Choroid plexus epithelial cell (primary cell): ENCODE measurements at regions not wholly inside any gene's neighbourhood (a gene's known extent, or its start where the extent isn't known, plus 50 kb on each side); places are given as distances from the start of the nearest gene placed in this dataset.

Source experiments
- DNase-seq: peaks from one replicate; pipeline ENCODE4 v3.0.0-alpha.2; 2010; ENCODE audit warnings: low read depth
- H3K4me3 ChIP-seq: 2 replicates; pipeline ENCODE4 v1.5.1; 2011; ENCODE audit warnings: low read depth, mild to moderate bottlenecking, control low read depth, low read length, moderate library complexity
- CTCF ChIP-seq: conservative IDR thresholded peaks from 2 replicates; pipeline ENCODE4 v1.5.1; 2011; ENCODE audit warnings: low read depth, mild to moderate bottlenecking, control low read depth, inconsistent platforms, low read length, moderate library complexity

- DNase-seq, result no peak
Observed at GRCh38 chr6:104630955-104631354, 228.8 kb downstream of the HACE1 start.

GRCh38 chr6:104630522-104630921 is 229.2 kb downstream of the HACE1 start:
- TF ChIP-seq CTCF, result no peak
- H3K4me3 ChIP-seq, result no peak overlapping the region
- no peak for DNase-seq

More at GRCh38 chr6:104630955-104631354, 228.8 kb downstream of the HACE1 start:
- TF ChIP-seq CTCF, result no peak
- no peak overlapping the region for H3K4me3 ChIP-seq

- no peak for DNase-seq
- no peak overlapping the region for H3K4me3 ChIP-seq
- TF ChIP-seq CTCF, result no peak
Observed at GRCh38 chr6:104629826-104630225, 229.9 kb downstream of the HACE1 start.

GRCh38 chr6:104625536-104625935 is 234.2 kb downstream of the HACE1 start:
- TF ChIP-seq CTCF, result no peak
- H3K4me3 ChIP-seq, result no peak overlapping the region
- peak; percentile 95 for DNase-seq

GRCh38 chr6:104623052-104623690 is 236.5 kb downstream of the HACE1 start:
- TF ChIP-seq CTCF, result peak; percentile 35
- no peak overlapping the region for H3K4me3 ChIP-seq
- peak; percentile 24 for DNase-seq

- H3K4me3 ChIP-seq, result no peak overlapping the region
- no peak for TF ChIP-seq CTCF
- DNase-seq, result no peak
Observed at GRCh38 chr6:104621396-104621795, 238.3 kb downstream of the HACE1 start.

GRCh38 chr6:104617591-104617990 is 242.1 kb downstream of the HACE1 start:
- no peak for TF ChIP-seq CTCF
- no peak overlapping the region for H3K4me3 ChIP-seq
- no peak for DNase-seq
